ENCODE measurements at regions not wholly inside any gene's neighbourhood (a gene's known extent, or its start where the extent isn't known, plus 50 kb on each side); places are given as distances from the start of the nearest gene placed in this dataset.
"Not testable (repeated sequence)": the region's sequence is repeated elsewhere in the genome, so short reads cannot be mapped to it uniquely, and the experiment has no call there.

DNA sequence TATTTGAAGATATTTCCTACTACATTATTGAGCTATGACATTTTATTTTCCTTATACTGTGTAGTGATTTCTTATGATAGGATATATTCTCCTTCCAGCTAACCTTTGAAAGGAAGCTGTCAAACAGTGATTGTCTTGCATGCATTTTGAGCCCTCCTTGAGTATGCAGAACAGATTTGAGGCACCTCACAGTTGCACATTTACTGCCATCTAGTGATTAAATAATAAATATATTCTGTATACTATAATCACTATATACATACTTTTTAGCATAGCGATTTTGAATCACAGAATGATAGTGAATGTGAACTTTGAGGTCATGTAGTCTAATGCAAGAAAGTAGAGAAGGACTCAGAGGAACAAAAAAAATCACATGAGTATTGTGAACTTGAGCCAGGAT, 268.4 kb upstream of the CDH19 start:
- H3K36me3 ChIP-seq (ENCODE audit: control insufficient read depth, insufficient read depth, low read length): no peaks in the 10 kb centered on the region
- H3K27me3 ChIP-seq (ENCODE audit: control insufficient read depth, insufficient read depth, low read length, poor library complexity, severe bottlenecking): no peaks in the 10 kb centered on the region
- H3K9ac ChIP-seq (ENCODE audit: extremely low read depth, low read length, poor library complexity, severe bottlenecking): no peak overlapping the region
- peaks cover 3% of the 10 kb centered on the region for H3K4me1 Mint-ChIP-seq
- no peaks in the 10 kb centered on the region for H3K9me3 Mint-ChIP-seq
- H3K36me3 Mint-ChIP-seq (ENCODE audit: low read depth): no peaks in the 10 kb centered on the region
- no peaks in the 10 kb centered on the region for H3K9me3 ChIP-seq (ENCODE audit: control insufficient read depth, low read length)
- no peak overlapping the region for H3K27ac ChIP-seq (ENCODE audit: low read depth, low read length)
- TF ChIP-seq CTCF (conservative IDR thresholded peaks at IDR 0.05): peak; percentile 35
- H3K4me1 ChIP-seq (ENCODE audit: control insufficient read depth, insufficient read depth, low read length): no peaks in the 10 kb centered on the region
- no peak for DNase-seq
- H3K4me3 Mint-ChIP-seq: no peak overlapping the region
- no peaks in the 10 kb centered on the region for H3K27me3 Mint-ChIP-seq (ENCODE audit: insufficient read depth)
- no peak overlapping the region for H3K27ac Mint-ChIP-seq
- WGBS, 2 experiments (ENCODE audit: insufficient coverage in 1 of 2, insufficient read length in 1 of 2): 50% methylated on average over 1 of the region's 1 CpG; no CpG with 5 or more reads in 1 of the 2 experiments
- H3K4me3 ChIP-seq (ENCODE audit: low read length): no peak overlapping the region

- H3K36me3 Mint-ChIP-seq (ENCODE audit: low read depth): no peaks in the 10 kb centered on the region
- Histone ChIP-seq H3K36me3 (ENCODE audit: control insufficient read depth, insufficient read depth, low read length) (no peaks in the 10 kb centered on the region), H3K4me3 (ENCODE audit: low read length) (no peak overlapping the region), H3K27ac (ENCODE audit: low read depth, low read length) (no peak overlapping the region), H3K9me3 (ENCODE audit: control insufficient read depth, low read length) (no peaks in the 10 kb centered on the region), H3K4me1 (ENCODE audit: control insufficient read depth, insufficient read depth, low read length) (no peaks in the 10 kb centered on the region), H3K9ac (ENCODE audit: extremely low read depth, low read length, poor library complexity, severe bottlenecking) (no peak overlapping the region), H3K27me3 (ENCODE audit: control insufficient read depth, insufficient read depth, low read length, poor library complexity, severe bottlenecking) (no peaks in the 10 kb centered on the region)
- no peak for TF ChIP-seq CTCF (conservative IDR thresholded peaks at IDR 0.05)
- peaks cover 4% of the 10 kb centered on the region for H3K4me1 Mint-ChIP-seq
- no peak overlapping the region for H3K4me3 Mint-ChIP-seq
- H3K27ac Mint-ChIP-seq: no peak overlapping the region
- DNase-seq: no peak
- no peaks in the 10 kb centered on the region for H3K27me3 Mint-ChIP-seq (ENCODE audit: insufficient read depth)
- WGBS, 2 experiments (ENCODE audit: insufficient coverage in 1 of 2, insufficient read length in 1 of 2): 93 to 100% methylated on average over 4 of the region's 4 CpGs
- H3K9me3 Mint-ChIP-seq: peaks cover 2% of the 10 kb centered on the region
These were observed 263.8 kb upstream of the CDH19 start for GRCh38 chr18:66867653-66868052.

GRCh38 chr18:66866427-66866940, 262.6 kb upstream of the CDH19 start:
- DNase-seq; H3K36me3 ChIP-seq (ENCODE audit: control insufficient read depth, insufficient read depth, low read length); H3K4me1 Mint-ChIP-seq; H3K4me3 ChIP-seq (ENCODE audit: low read length); H3K27ac Mint-ChIP-seq; H3K27me3 Mint-ChIP-seq (ENCODE audit: insufficient read depth); H3K27ac ChIP-seq (ENCODE audit: low read depth, low read length); H3K4me1 ChIP-seq (ENCODE audit: control insufficient read depth, insufficient read depth, low read length); H3K9me3 ChIP-seq (ENCODE audit: control insufficient read depth, low read length); H3K27me3 ChIP-seq (ENCODE audit: control insufficient read depth, insufficient read depth, low read length, poor library complexity, severe bottlenecking); H3K36me3 Mint-ChIP-seq (ENCODE audit: low read depth); H3K4me3 Mint-ChIP-seq; H3K9ac ChIP-seq (ENCODE audit: extremely low read depth, low read length, poor library complexity, severe bottlenecking); H3K9me3 Mint-ChIP-seq: not testable (repeated sequence)
- 95% methylated on average over 2 to 42 of the region's 43 CpGs for WGBS, 2 experiments (ENCODE audit: insufficient coverage in 1 of 2, insufficient read length in 1 of 2)

DNA sequence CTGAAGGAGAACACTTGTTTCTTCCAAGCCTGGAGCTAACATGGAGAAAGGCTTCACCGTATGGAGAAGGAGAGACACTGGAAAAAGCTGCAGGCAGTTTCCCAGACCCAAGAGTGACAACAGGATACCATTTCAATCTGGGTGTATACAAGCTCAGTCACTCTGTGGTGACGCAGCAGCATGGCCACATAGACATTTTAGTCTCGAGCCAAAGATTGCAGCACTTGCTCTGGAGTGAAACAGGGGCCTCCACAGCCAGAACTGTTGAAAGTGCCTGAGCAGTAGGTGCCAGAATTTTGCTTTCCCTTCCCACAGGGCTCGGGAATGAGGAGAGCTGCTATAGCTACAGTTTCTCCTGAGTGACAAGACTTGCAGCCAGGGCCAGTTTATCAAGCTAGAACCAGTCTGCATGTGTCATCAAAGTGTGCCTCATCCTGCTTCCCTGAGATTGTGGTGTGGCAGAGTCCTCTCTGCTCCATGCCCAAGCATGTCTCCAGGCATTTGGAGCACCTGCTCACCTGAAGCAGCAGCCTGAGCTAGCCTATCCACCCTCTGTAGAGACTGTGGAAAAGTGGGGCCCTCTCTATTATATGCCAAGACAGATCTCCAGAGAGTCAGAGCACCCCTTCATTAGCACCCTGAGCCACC, 234.6 kb upstream of the CDH19 start:
- H3K36me3 Mint-ChIP-seq (ENCODE audit: low read depth): no peaks in the 10 kb centered on the region
- WGBS, 2 experiments (ENCODE audit: insufficient coverage in 1 of 2, insufficient read length in 1 of 2): 91 to 93% methylated on average over 4 of the region's 4 CpGs
- no peak for TF ChIP-seq CTCF (conservative IDR thresholded peaks at IDR 0.05)
- H3K4me1 Mint-ChIP-seq: no peaks in the 10 kb centered on the region
- no peaks in the 10 kb centered on the region for H3K27me3 Mint-ChIP-seq (ENCODE audit: insufficient read depth)
- DNase-seq: no peak
- no peaks in the 10 kb centered on the region for H3K27me3 ChIP-seq (ENCODE audit: control insufficient read depth, insufficient read depth, low read length, poor library complexity, severe bottlenecking)
- H3K36me3 ChIP-seq (ENCODE audit: control insufficient read depth, insufficient read depth, low read length): no peaks in the 10 kb centered on the region
- no peak overlapping the region for H3K4me3 ChIP-seq (ENCODE audit: low read length)
- H3K9me3 Mint-ChIP-seq: no peaks in the 10 kb centered on the region
- no peak overlapping the region for H3K27ac ChIP-seq (ENCODE audit: low read depth, low read length)
- no peaks in the 10 kb centered on the region for H3K9me3 ChIP-seq (ENCODE audit: control insufficient read depth, low read length)
- H3K4me3 Mint-ChIP-seq: no peak overlapping the region
- H3K27ac Mint-ChIP-seq: no peak overlapping the region
- H3K9ac ChIP-seq (ENCODE audit: extremely low read depth, low read length, poor library complexity, severe bottlenecking): no peak overlapping the region
- H3K4me1 ChIP-seq (ENCODE audit: control insufficient read depth, insufficient read depth, low read length): no peaks in the 10 kb centered on the region

All from endodermal cell (in vitro differentiated cells).